HEK293 (cell line): ENCODE measurements at regions not wholly inside any gene's neighbourhood (a gene's known extent, or its start where the extent isn't known, plus 50 kb on each side); places are given as distances from the start of the nearest gene placed in this dataset.

Source experiments
- CTCF ChIA-PET: fragments of 350-600 bp; formaldehyde crosslinking; extraction: SDS; loops from one replicate; lab custom pipeline; 2021; ENCODE audit warnings: antibody characterized with exemption; lab: Yijun Ruan, JAX
- POLR2A ChIA-PET: fragments of 300-600 bp; formaldehyde crosslinking; extraction: SDS; loops from one replicate; lab custom pipeline; 2020; ENCODE audit warnings: antibody characterized with exemption, inconsistent platforms; lab: Yijun Ruan, JAX
- H3K27ac ChIP-seq: fragments of 200-500 bp; sonication (Bioruptor generic); 2 replicates; pipeline ENCODE4 v1.5.1; 2014; ENCODE audit warnings: low read depth, low read length, control low read depth, inconsistent platforms; ENCODE audit errors: extremely low read depth
- H3K36me3 ChIP-seq, 2 experiments: fragments of 200-500 bp in 1 of 2; sonication (Bioruptor generic) in 1 of 2; 1 replicate in 1 of 2; 2 replicates in 1 of 2; pipeline ENCODE4 v1.5.1; 2014 to 2017; ENCODE audit warnings: inconsistent platforms in 2 of 2, low read length in 2 of 2; ENCODE audit not compliant: control insufficient read depth in 2 of 2, insufficient read depth in 1 of 2
- H3K4me1 ChIP-seq: fragments of 200-500 bp; sonication (Bioruptor generic); 2 replicates; pipeline ENCODE4 v1.5.1; 2014; ENCODE audit warnings: mild to moderate bottlenecking, low read length, inconsistent platforms; ENCODE audit not compliant: control insufficient read depth, insufficient read depth
- H3K4me3 ChIP-seq: 2 replicates; pipeline ENCODE4 v1.5.1; 2011; ENCODE audit warnings: low read depth, mild to moderate bottlenecking, control low read depth, low read length, moderate library complexity
- H3K9me3 ChIP-seq: fragments of 200-500 bp; sonication (Bioruptor generic); 2 replicates; pipeline ENCODE4 v1.5.1; 2014; ENCODE audit warnings: low read depth, low read length, inconsistent platforms; ENCODE audit not compliant: control insufficient read depth, insufficient read depth
- AEBP2 ChIP-seq: fragments of 450-650 bp; formaldehyde crosslinking; IDR thresholded peaks from 2 replicates; pipeline ENCODE4 v1.5.1; 2016; ENCODE audit warnings: missing biosample characterization, missing genetic modification characterization, borderline replicate concordance
- ZBTB49 ChIP-seq: fragments of 450-650 bp; formaldehyde crosslinking; IDR thresholded peaks from 2 replicates; pipeline ENCODE4 v1.5.1; 2016; ENCODE audit warnings: missing biosample characterization, missing genetic modification characterization, low read depth
- ZBTB7A ChIP-seq: fragments of 450-650 bp; formaldehyde crosslinking; IDR thresholded peaks from 2 replicates; pipeline ENCODE4 v1.5.1; 2016; ENCODE audit warnings: low read depth, missing biosample characterization, missing genetic modification characterization
- ZNF10 ChIP-seq: fragments of 450-650 bp; formaldehyde crosslinking; IDR thresholded peaks from 2 replicates; pipeline ENCODE4 v1.5.1; 2017; ENCODE audit warnings: missing biosample characterization, missing genetic modification characterization
- ZNF202 ChIP-seq: fragments of 450-650 bp; formaldehyde crosslinking; IDR thresholded peaks from 2 replicates; pipeline ENCODE4 v1.5.1; 2016; ENCODE audit warnings: missing biosample characterization, missing genetic modification characterization, borderline replicate concordance
- ZNF292 ChIP-seq: fragments of 450-650 bp; formaldehyde crosslinking; IDR thresholded peaks from 2 replicates; pipeline ENCODE4 v1.5.1; 2016; ENCODE audit warnings: low read depth, missing biosample characterization, missing genetic modification characterization, borderline replicate concordance
- ZNF324 ChIP-seq: fragments of 450-650 bp; formaldehyde crosslinking; IDR thresholded peaks from 2 replicates; pipeline ENCODE4 v1.5.1; 2016; ENCODE audit warnings: missing biosample characterization, missing genetic modification characterization
- ZNF629 ChIP-seq: fragments of 450-650 bp; formaldehyde crosslinking; IDR thresholded peaks from 2 replicates; pipeline ENCODE4 v1.5.1; 2017; ENCODE audit warnings: missing biosample characterization, missing genetic modification characterization
- ZNF654 ChIP-seq: fragments of 450-650 bp; formaldehyde crosslinking; IDR thresholded peaks from 2 replicates; pipeline ENCODE4 v1.5.1; 2016; ENCODE audit warnings: low read depth, missing biosample characterization, missing genetic modification characterization
- ZNF704 ChIP-seq: fragments of 450-650 bp; formaldehyde crosslinking; IDR thresholded peaks from 2 replicates; pipeline ENCODE4 v1.5.1; 2016; ENCODE audit warnings: missing biosample characterization, missing genetic modification characterization
- ZNF792 ChIP-seq: fragments of 450-650 bp; formaldehyde crosslinking; IDR thresholded peaks from 2 replicates; pipeline ENCODE4 v1.5.1; 2016; ENCODE audit warnings: missing biosample characterization, missing genetic modification characterization
- ZSCAN16 ChIP-seq: fragments of 450-650 bp; formaldehyde crosslinking; IDR thresholded peaks from 2 replicates; pipeline ENCODE4 v1.5.1; 2016; ENCODE audit warnings: missing biosample characterization, missing genetic modification characterization
- ZSCAN23 ChIP-seq: fragments of 450-650 bp; formaldehyde crosslinking; IDR thresholded peaks from 2 replicates; pipeline ENCODE4 v1.5.1; 2016; ENCODE audit warnings: missing biosample characterization, missing genetic modification characterization
- TF ChIP-seq, protein P1 (sequence below): fragments of 450-650 bp; formaldehyde crosslinking; IDR thresholded peaks from 2 replicates; pipeline ENCODE4; 2016; ENCODE audit warnings: missing biosample characterization, missing genetic modification characterization
- TF ChIP-seq, protein P2 (sequence below): fragments of 450-650 bp; formaldehyde crosslinking; IDR thresholded peaks from 2 replicates; pipeline ENCODE4 v1.5.1; 2016; ENCODE audit warnings: missing biosample characterization, missing genetic modification characterization

- H3K4me1 ChIP-seq: no peaks in the 10 kb centered on the region
- no peaks in the 10 kb centered on the region for H3K36me3 ChIP-seq
- no peaks in the 10 kb centered on the region; the same call in 1 of the 2 replicates for H3K9me3 ChIP-seq
- ChIA-PET CTCF (interaction anchor here (0.6 kb wide), 1 partner anchor 832 kb away, joined by 4 read pairs; no protein-coding TSS in a partner anchor), POLR2A (no interaction called here)
- no peak for TF ChIP-seq ZNF704 (tag by site-specific recombination)
- no peak for TF ChIP-seq ZNF202 (tag by site-specific recombination)
- TF ChIP-seq ZBTB49 (tag by site-specific recombination): no peak
- no peak for TF ChIP-seq ZNF629 (tag by site-specific recombination)
- no peak overlapping the region for H3K27ac ChIP-seq
- H3K4me3 ChIP-seq: no peak overlapping the region
Observed at GRCh38 chr14:41393512-41393911, 213.2 kb upstream of the LRFN5 start.

DNA sequence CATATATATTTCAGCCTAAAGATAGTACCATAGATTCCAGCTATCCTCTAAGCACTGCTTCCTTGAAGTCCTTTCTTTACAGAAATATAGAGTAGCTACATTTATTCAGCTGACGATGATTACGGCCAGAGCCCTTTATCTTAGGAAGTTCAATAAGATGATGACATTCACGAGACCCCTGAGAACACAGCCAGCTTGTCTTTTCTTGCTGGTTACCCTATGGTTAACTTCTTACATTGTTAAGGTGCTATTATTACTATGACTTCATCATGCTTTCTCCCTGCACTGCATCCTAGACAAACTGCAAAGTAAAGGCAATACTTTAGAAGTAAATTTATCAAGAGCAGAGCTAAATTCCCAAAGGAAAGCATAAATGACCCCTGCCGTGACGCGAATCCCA is 214.4 kb upstream of the LRFN5 start:
- no peak overlapping the region for H3K27ac ChIP-seq
- no peak for TF ChIP-seq AEBP2
- TF ChIP-seq ZNF324 (tag by site-specific recombination): no peak
- TF ChIP-seq ZSCAN23 (tag by site-specific recombination): no peak
- no peak for TF ChIP-seq ZNF792 (tag by site-specific recombination)
- no peak for TF ChIP-seq ZNF292
- TF ChIP-seq ZBTB7A (tag by site-specific recombination): no peak
- no peak for TF ChIP-seq ZSCAN16 (tag by site-specific recombination)
- no peak for TF ChIP-seq ZNF654
- no peak for TF ChIP-seq ZNF629 (tag by site-specific recombination)
- TF ChIP-seq, protein P1, sequence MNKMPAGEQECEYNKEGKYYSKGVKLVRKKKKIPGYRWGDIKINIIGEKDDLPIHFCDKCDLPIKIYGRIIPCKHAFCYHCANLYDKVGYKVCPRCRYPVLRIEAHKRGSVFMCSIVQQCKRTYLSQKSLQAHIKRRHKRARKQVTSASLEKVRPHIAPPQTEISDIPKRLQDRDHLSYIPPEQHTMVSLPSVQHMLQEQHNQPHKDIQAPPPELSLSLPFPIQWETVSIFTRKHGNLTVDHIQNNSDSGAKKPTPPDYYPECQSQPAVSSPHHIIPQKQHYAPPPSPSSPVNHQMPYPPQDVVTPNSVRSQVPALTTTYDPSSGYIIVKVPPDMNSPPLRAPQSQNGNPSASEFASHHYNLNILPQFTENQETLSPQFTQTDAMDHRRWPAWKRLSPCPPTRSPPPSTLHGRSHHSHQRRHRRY (tag by site-specific recombination): no peak
- TF ChIP-seq, protein P2, sequence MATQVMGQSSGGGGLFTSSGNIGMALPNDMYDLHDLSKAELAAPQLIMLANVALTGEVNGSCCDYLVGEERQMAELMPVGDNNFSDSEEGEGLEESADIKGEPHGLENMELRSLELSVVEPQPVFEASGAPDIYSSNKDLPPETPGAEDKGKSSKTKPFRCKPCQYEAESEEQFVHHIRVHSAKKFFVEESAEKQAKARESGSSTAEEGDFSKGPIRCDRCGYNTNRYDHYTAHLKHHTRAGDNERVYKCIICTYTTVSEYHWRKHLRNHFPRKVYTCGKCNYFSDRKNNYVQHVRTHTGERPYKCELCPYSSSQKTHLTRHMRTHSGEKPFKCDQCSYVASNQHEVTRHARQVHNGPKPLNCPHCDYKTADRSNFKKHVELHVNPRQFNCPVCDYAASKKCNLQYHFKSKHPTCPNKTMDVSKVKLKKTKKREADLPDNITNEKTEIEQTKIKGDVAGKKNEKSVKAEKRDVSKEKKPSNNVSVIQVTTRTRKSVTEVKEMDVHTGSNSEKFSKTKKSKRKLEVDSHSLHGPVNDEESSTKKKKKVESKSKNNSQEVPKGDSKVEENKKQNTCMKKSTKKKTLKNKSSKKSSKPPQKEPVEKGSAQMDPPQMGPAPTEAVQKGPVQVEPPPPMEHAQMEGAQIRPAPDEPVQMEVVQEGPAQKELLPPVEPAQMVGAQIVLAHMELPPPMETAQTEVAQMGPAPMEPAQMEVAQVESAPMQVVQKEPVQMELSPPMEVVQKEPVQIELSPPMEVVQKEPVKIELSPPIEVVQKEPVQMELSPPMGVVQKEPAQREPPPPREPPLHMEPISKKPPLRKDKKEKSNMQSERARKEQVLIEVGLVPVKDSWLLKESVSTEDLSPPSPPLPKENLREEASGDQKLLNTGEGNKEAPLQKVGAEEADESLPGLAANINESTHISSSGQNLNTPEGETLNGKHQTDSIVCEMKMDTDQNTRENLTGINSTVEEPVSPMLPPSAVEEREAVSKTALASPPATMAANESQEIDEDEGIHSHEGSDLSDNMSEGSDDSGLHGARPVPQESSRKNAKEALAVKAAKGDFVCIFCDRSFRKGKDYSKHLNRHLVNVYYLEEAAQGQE (tag by site-specific recombination): no peak
- no peak for TF ChIP-seq ZNF10 (tag by site-specific recombination)
- H3K4me1 ChIP-seq: no peaks in the 10 kb centered on the region
- H3K36me3 ChIP-seq: no peaks in the 10 kb centered on the region
- ChIA-PET POLR2A (no interaction called here), CTCF (no interaction called here)
- H3K9me3 ChIP-seq: no peaks in the 10 kb centered on the region; the same call in 1 of the 2 replicates
- H3K4me3 ChIP-seq: no peak overlapping the region
